RKO (cell line): ENCODE measurements at regions not wholly inside any gene's neighbourhood (a gene's known extent, or its start where the extent isn't known, plus 50 kb on each side); places are given as distances from the start of the nearest gene placed in this dataset.
"Not testable (repeated sequence)": the region's sequence is repeated elsewhere in the genome, so short reads cannot be mapped to it uniquely, and the experiment has no call there.

ENCODE experiments used
- DNase-seq: peaks from one replicate; pipeline ENCODE4 v3.0.0-alpha.2; 2016; ENCODE audit warnings: low spot score

DNA sequence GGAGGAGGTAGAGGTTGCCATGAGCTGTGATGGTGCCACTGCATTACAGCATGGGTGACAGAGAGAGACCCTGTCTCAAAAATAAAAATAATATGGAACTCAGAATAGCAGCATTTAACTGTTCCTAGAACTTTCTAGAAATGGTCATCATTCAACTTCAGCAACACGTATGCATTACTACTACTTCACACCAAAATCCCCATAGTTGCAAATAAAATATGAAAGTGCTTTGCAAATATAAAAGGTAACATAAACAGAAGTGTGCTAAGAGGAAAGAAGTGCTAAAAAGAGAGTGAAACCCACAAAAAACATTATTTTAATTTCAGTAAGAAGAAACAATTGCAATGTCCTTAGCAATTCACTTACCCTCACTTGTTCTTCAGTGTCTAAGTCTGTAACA is 169.7 kb upstream of the NUDT4 start:
- DNase-seq: no peak

GRCh38 chr12:93214523-93215289 is 163.0 kb upstream of the NUDT4 start:
- DNase-seq: no peak

GRCh38 chr12:93215290-93215678 is 162.4 kb upstream of the NUDT4 start:
- no peak for DNase-seq

DNA sequence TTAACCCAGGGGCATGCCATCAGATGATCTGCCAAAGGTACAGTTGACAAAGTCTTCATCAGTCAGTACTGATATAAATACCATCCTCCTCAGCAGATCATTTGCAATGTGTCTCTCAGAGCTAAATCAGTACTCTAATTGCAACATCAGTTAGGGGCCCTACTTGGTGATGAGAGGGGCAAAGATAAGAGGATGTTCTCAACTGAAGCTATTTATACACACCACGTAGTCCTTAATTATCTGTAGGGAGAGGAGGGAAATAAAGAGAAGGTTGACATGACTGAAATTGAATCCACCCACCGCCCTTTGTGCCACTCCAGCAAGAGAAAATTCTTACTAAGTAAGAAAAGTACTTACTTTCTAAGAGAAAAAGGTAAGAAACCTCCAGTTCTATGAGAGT is 157.8 kb upstream of the NUDT4 start:
- no peak for DNase-seq

GRCh38 chr12:93221841-93222240 is 155.9 kb upstream of the NUDT4 start:
- no peak for DNase-seq

DNA sequence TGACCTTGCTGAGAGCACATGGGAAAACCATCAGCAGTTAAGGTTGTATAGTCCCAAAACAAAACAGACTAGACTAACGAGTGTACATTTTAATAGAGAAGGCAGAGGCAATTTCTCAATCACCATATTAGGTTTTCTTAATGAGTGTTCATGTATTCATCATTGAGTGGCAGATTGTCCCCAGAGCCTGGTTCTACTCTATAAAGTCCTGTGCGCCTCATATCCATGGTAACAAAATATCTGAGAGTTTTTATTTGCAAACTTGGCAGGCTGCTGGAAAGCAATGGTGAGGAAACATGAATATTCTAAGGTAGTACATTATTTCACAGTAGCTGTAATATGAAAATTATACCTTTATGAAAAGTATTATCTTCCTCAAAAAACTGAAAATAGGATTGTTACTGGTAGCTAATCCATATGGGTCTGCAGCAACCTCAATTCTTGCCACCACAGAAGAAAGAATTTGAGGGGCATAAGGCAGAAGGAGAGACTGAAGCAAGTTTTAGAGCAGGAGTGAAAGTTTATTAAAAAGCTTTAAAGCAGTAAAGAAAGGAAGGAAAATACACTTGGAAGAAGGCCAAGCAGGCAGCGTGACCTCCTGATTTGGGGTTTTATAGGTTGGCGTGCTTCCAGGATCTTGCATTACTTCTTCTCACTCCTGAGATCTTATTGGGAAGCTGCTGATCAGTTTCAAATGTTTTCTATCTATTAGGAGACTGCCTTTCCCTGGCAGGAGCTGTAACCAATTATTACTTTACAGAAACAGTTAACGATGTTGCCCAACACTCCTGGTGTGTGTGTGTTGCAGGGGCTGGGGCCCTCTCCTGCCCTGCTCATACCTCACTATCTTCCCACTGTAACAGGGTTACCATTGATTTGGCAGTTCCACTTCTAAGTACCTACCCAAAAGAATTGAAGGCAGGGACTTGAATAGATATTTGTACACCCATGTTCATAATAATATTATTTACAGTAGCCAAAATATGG is 154.0 kb upstream of the NUDT4 start:
- DNase-seq: no peak

GRCh38 chr12:93225094-93225493 is 152.6 kb upstream of the NUDT4 start:
- no peak for DNase-seq

- peak; percentile 31 for DNase-seq
Measured at GRCh38 chr12:93226361-93226760, 151.4 kb upstream of the NUDT4 start.

DNA sequence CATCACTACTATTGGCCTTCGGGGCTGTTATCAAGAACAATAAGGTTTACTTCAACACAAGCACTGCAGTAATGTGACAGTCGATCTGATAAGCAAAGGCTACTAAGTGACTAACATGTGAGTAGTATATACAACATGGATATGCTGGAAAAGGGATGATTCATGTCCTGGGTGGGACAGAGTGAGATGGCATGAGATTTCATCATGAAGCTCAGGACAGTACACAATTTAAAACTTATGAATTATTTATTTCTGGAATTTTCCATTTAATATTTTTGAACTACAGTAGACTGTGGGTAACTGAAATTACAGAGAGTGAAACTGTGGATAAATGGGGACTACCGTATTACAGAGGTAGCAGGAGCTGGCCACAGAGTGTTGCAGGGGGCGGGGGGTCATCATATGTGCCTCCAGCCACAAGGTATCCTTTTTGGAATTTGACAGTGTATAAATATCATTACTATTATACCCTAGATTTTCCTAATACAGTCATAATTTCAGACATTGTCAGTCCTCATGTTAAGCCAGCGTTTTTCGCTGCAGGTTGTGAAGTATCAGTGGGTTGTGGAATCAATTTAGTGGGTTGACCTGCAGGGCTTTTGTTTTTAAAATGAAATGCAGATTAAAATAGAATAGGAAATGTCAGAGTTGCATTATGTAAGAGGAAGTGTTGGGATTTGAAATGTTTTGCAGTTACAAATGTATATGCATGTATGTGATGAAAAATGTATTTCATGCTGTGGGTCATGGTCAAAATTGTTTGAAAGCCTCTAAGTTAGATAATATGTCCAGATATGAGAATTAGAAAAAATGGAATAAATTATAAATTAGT is 148.0 kb upstream of the NUDT4 start:
- DNase-seq: peak; percentile 96

GRCh38 chr12:93230326-93230720 is 147.4 kb upstream of the NUDT4 start:
- no peak for DNase-seq

GRCh38 chr12:93231938-93232337 is 145.8 kb upstream of the NUDT4 start:
- no peak for DNase-seq

DNA sequence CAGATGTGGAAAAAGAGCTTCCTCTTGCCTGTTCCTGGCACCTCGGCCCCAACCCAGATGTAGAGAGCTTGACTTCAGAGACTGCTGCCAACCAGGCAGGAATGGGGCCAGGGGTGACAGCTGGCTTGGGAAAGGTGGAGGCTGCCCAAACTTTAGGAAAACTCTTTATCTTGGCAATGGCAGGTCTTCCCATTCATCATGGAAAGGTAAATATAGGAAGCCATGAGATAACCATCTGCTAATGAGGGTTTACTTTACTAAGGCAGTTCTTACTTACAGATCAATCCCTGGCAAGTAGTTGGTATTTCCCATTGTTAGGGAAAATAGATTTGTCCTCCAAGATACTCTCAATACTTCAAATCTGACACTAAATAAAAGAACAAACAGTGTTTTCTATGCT is 143.1 kb upstream of the NUDT4 start:
- no peak for DNase-seq

- DNase-seq: no peak
Measured at GRCh38 chr12:93235881-93236280, 141.8 kb upstream of the NUDT4 start.

DNA sequence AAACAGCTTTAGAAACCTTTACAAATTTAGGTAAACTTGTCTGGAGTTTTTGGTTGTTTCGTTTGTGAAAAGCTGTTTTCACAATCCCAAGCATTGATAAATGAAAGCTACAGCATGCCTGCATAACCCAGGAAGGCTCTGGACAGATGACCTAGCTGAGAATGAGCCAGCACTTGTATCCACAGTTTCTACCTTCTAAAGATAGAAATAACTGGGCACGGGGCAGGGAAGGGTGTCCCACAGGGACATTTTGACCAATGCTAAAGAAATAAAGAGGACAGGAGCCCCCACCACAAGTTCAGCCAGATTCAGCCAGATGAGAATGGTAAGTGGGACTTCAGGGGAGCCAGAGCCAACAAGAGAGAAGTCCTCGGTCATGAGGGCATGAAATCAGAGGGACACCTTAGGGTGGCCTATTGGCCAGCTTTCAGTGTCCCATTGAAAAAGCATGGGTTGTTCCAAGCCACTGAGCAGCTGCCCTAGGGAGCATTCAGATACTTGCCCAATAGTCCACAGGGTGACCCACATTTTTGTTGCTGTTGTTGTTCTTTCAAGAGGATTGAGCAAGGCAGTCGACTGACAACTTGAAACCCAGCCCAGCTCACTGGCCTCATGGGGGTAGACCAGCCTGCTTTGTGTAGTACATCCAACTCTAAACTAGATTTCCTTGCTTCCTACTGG is 140.3 kb upstream of the NUDT4 start:
- no peak for DNase-seq

DNA sequence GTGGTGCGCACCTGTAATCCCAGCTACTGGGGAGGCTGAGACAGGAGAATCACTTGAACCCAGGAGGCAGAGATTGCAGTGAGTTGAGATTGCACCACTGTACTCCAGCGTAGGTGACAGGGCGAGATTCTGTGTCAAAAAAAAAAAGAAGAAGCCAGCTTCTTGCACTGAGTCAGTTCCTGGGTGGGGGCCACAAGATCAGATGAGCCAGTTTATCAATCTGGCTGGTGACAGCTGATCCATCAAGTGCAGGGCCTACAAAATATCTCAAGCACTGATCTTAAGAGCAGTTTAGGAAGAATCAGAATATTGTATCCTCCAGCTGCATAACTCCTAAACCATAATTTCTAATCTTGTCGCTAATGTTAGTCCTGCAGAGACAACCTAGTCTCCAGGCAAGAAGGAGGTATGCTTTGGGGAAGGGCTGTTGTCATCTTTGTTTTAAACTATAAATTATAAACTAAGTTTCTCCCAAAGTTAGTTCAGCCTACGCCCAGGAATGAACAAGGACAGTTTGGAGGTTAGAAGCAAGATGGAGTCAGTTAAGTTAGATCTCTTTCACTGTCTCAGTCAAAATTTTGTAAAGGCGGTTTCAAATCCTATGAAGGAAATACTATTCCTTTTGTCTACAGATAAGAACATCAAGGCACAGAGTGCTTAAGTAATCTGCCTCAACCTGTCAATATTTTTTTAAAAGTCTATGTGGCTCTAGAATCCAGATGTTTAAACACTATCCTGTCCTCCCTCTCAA is 139.0 kb upstream of the NUDT4 start:
- not testable (repeated sequence) for DNase-seq

DNA sequence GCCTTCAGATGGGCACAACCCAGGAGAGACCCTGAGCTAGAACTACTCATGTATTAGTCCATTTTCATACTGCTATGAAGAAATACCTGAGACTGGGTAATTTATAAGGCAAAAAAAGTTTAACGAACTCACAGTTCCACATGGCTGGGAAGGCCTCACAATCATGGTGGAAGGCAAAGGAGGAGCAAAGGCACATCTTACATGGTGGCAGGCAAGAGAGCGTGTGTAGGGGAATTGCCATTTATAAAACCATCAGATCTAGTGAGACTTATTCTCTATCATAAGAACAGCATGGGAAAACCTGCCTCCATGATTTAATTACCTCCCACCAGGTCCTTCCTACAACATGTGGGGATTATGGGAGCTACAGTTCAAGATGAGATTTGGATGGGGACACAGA is 137.9 kb upstream of the NUDT4 start:
- DNase-seq: not testable (repeated sequence)

- no peak for DNase-seq
Measured at GRCh38 chr12:93242154-93242972, 135.4 kb upstream of the NUDT4 start.

- no peak for DNase-seq
Measured at GRCh38 chr12:93243382-93243688, 134.4 kb upstream of the NUDT4 start.

- DNase-seq: no peak
Measured at GRCh38 chr12:93243689-93244513, 133.8 kb upstream of the NUDT4 start.
